ENCODE measurements at regions not wholly inside any gene's neighbourhood (a gene's known extent, or its start where the extent isn't known, plus 50 kb on each side); places are given as distances from the start of the nearest gene placed in this dataset.

GRCh38 chr7:42618651-42619360 is 293.1 kb downstream of the C7orf25 start:
- no peak overlapping the region for H3K9ac ChIP-seq (replicated peaks; ENCODE audit: extremely low read depth, insufficient read depth, low read length)
- no peaks in the 10 kb centered on the region for H3K36me3 ChIP-seq (ENCODE audit: control insufficient read depth in 2 of 2, extremely low read depth in 1 of 2, insufficient read depth in 2 of 2, low read length in 2 of 2)
- FAIRE-seq = no peak
- no peak overlapping the region for H3K4me3 ChIP-seq (replicated peaks in 1 of 3; ENCODE audit: insufficient read depth in 1 of 3, low read depth in 1 of 3, low read length in 3 of 3)
- dilution Hi-C loops (cut with MboI; ENCODE audit: extremely low pct_ligation_motif_present, low sequenced_read_pairs) = no loop called here
- no peak for DNase-seq (ENCODE audit: low read depth, low spot score)
- H3K4me2 ChIP-seq (ENCODE audit: insufficient read depth, low read length) = no peak overlapping the region
- H3K9me3 ChIP-seq (replicated peaks; ENCODE audit: control insufficient read depth, insufficient read depth, low read length) = no peaks in the 10 kb centered on the region
- no peak overlapping the region for H2AFZ ChIP-seq (ENCODE audit: low read depth, low read length)
- no peak for TF ChIP-seq FOS (IDR thresholded peaks at IDR 0.05; ENCODE audit: borderline replicate concordance, insufficient read depth, low read length)
- no peak for TF ChIP-seq MAX (IDR thresholded peaks at IDR 0.05; ENCODE audit: insufficient read depth, insufficient read length)
- TF ChIP-seq EZH2 (IDR thresholded peaks at IDR 0.05; ENCODE audit: borderline replicate concordance, low read depth, low read length, severe bottlenecking) = no peak
- no peak for TF ChIP-seq CTCF (IDR thresholded peaks at IDR 0.05; ENCODE audit: extremely low read depth in 1 of 2, insufficient read depth in 1 of 2, low read depth in 1 of 2, low read length in 2 of 2)
- TF ChIP-seq POLR2AphosphoS5 (IDR thresholded peaks at IDR 0.05; ENCODE audit: insufficient read depth, low read depth, low read length) = no peak
- no peak for TF ChIP-seq JUN (IDR thresholded peaks at IDR 0.05; ENCODE audit: borderline replicate concordance, insufficient read depth, insufficient read length, low read depth)
- TF ChIP-seq POLR2A (IDR thresholded peaks at IDR 0.05; ENCODE audit: low read depth, low read length) = no peak
- TF ChIP-seq GATA2 (IDR thresholded peaks at IDR 0.05; ENCODE audit: insufficient read depth, insufficient read length, low read depth, low read length) = no peak
- TF ChIP-seq MYC (IDR thresholded peaks at IDR 0.05; ENCODE audit: low read depth, low read length) = no peak
- no TSS peak for BruUV-seq (replicated peaks)
- intact Hi-C loops (cut with micrococcal nuclease) = no loop called here
- ChIA-PET CTCF (no interaction called here), POLR2A (no interaction called here)
- no peaks in the 10 kb centered on the region for H3K27me3 ChIP-seq (ENCODE audit: control insufficient read depth in 2 of 2, insufficient read depth in 2 of 2, low read length in 2 of 2)
- H3K27ac ChIP-seq (ENCODE audit: insufficient read depth, low read depth, low read length) = no peak overlapping the region
- H3K4me1 ChIP-seq (ENCODE audit: control insufficient read depth, extremely low read depth, insufficient read depth, low read length) = no peaks in the 10 kb centered on the region
- no peaks in the 10 kb centered on the region for H4K20me1 ChIP-seq (replicated peaks; ENCODE audit: control insufficient read depth, extremely low read depth, insufficient read depth, low read length)
- no peaks in the 10 kb centered on the region for H3K79me2 ChIP-seq (ENCODE audit: control insufficient read depth, insufficient read depth, low read length)
- no peaks in the 10 kb centered on the region for H3K9me1 ChIP-seq (replicated peaks; ENCODE audit: control insufficient read depth, extremely low read depth, insufficient read depth, low read length)
